HG02759 (cell line): ENCODE measurements at regions not wholly inside any gene's neighbourhood (a gene's known extent, or its start where the extent isn't known, plus 50 kb on each side); places are given as distances from the start of the nearest gene placed in this dataset.
"Not testable (repeated sequence)": the region's sequence is repeated elsewhere in the genome, so short reads cannot be mapped to it uniquely, and the experiment has no call there.

ENCODE experiments used
- ATAC-seq: cut with Tn5 transposase; IDR thresholded peaks from one replicate; pipeline ENCODE4 v1.9.1; 2021; ENCODE audit warnings: mild to moderate bottlenecking, moderate library complexity; ENCODE audit not compliant: unreplicated experiment

GRCh38 chr9:102740578-102740977, 254.6 kb upstream of the CYLC2 start:
- ATAC-seq = no peak

GRCh38 chr9:102728946-102729345, 266.2 kb upstream of the CYLC2 start:
- ATAC-seq = no peak

GRCh38 chr9:102714184-102714583, 280.9 kb upstream of the CYLC2 start:
- ATAC-seq = no peak

- not testable (repeated sequence) for ATAC-seq
Observed at GRCh38 chr9:102712910-102713309, 282.2 kb upstream of the CYLC2 start.

GRCh38 chr9:102700936-102701335, 294.2 kb upstream of the CYLC2 start:
- no peak for ATAC-seq

GRCh38 chr9:102669220-102669619, 325.9 kb upstream of the CYLC2 start:
- ATAC-seq = no peak

GRCh38 chr9:102652471-102652870, 342.7 kb upstream of the CYLC2 start:
- ATAC-seq = no peak

- no peak for ATAC-seq
Observed at GRCh38 chr9:102650896-102651295, 344.2 kb upstream of the CYLC2 start.

GRCh38 chr9:102642651-102643050, 352.5 kb upstream of the CYLC2 start:
- ATAC-seq = no peak

GRCh38 chr9:102631559-102631958, 363.6 kb upstream of the CYLC2 start:
- ATAC-seq = no peak

GRCh38 chr9:102609461-102609860, 385.7 kb upstream of the CYLC2 start:
- ATAC-seq = no peak

- ATAC-seq = not testable (repeated sequence)
Observed at GRCh38 chr9:102603198-102604195, 391.6 kb upstream of the CYLC2 start.

- no peak for ATAC-seq
Observed at GRCh38 chr9:102594241-102594640, 400.9 kb upstream of the CYLC2 start.

GRCh38 chr9:102587281-102587680, 407.9 kb upstream of the CYLC2 start:
- no peak for ATAC-seq

GRCh38 chr9:102569436-102569835, 425.7 kb upstream of the CYLC2 start:
- no peak for ATAC-seq

- ATAC-seq = no peak
Observed at GRCh38 chr9:102551346-102551745, 443.8 kb upstream of the CYLC2 start.

- ATAC-seq = no peak
Observed at GRCh38 chr9:102550886-102551285, 444.2 kb upstream of the CYLC2 start.

GRCh38 chr9:102550266-102550665, 444.9 kb upstream of the CYLC2 start:
- ATAC-seq = no peak

- ATAC-seq = no peak
Observed at GRCh38 chr9:102534031-102534430, 461.1 kb upstream of the CYLC2 start.

- no peak for ATAC-seq
Observed at GRCh38 chr9:102521097-102521755, 473.9 kb upstream of the CYLC2 start.

GRCh38 chr9:102519423-102519822, 475.7 kb upstream of the CYLC2 start:
- ATAC-seq = no peak

GRCh38 chr9:102518324-102518723, 476.8 kb upstream of the CYLC2 start:
- no peak for ATAC-seq
